OCI-LY7 (cell line): ENCODE measurements at regions not wholly inside any gene's neighbourhood (a gene's known extent, or its start where the extent isn't known, plus 50 kb on each side); places are given as distances from the start of the nearest gene placed in this dataset.

Experiments used
- BruUV-seq: library from RNA; stranded (reverse); fragments of 400-500 nt; replicated peaks from 2 replicates; lab custom pipeline; 2021; lab: Mats Ljungman, UMichigan
- CTCF ChIA-PET: fragments of 300-600 bp; sonication (Branson Sonifier 250); formaldehyde crosslinking; loops from one replicate; lab custom pipeline; 2022; ENCODE audit warnings: antibody characterized with exemption; ENCODE audit not compliant: unreplicated experiment; lab: Charles Lee
- POLR2A ChIA-PET: fragments of 300-600 bp; sonication (Branson Sonifier 250); formaldehyde crosslinking; loops from one replicate; lab custom pipeline; 2022; ENCODE audit warnings: antibody characterized with exemption; lab: Charles Lee
- DNase-seq: peaks from one replicate; pipeline ENCODE4 v3.0.0-alpha.2; 2015; ENCODE audit warnings: low spot score
- H2AFZ ChIP-seq: fragments of 200-600 bp; sonication (generic), shearing (Covaris generic); 2 replicates; pipeline ENCODE4 v1.6.1; 2014; ENCODE audit warnings: mild to moderate bottlenecking, antibody characterized with exemption, low read length, moderate library complexity
- H3K27ac ChIP-seq: fragments of 200-600 bp; sonication (generic); 2 replicates; pipeline ENCODE4 v1.5.1; 2014; ENCODE audit warnings: mixed run types, low read depth, mild to moderate bottlenecking, moderate library complexity, low read length, inconsistent platforms; ENCODE audit not compliant: poor library complexity, severe bottlenecking
- H3K36me3 ChIP-seq: fragments of 200-600 bp; sonication (generic); 2 replicates; pipeline ENCODE4 v1.6.1; 2014; ENCODE audit warnings: mild to moderate bottlenecking, antibody characterized with exemption, low read length, moderate library complexity, mixed read lengths; ENCODE audit not compliant: insufficient read depth
- H3K4me1 ChIP-seq: fragments of 200-600 bp; sonication (generic); 2 replicates; pipeline ENCODE4 v1.5.1; 2014; ENCODE audit warnings: mild to moderate bottlenecking, low read length; ENCODE audit not compliant: insufficient read depth, poor library complexity, severe bottlenecking
- H3K4me2 ChIP-seq: fragments of 200-600 bp; sonication (generic); 2 replicates; pipeline ENCODE4 v1.6.1; 2014; ENCODE audit warnings: mild to moderate bottlenecking, low read length
- H3K4me3 ChIP-seq: fragments of 200-600 bp; sonication (generic); 2 replicates; pipeline ENCODE4 v1.5.1; 2014; ENCODE audit warnings: mild to moderate bottlenecking, low read depth, low read length; ENCODE audit not compliant: poor library complexity, severe bottlenecking
- H3K79me2 ChIP-seq: fragments of 200-600 bp; sonication (generic); 2 replicates; pipeline ENCODE4 v1.6.1; 2016; ENCODE audit warnings: low read depth, mild to moderate bottlenecking, low read length, moderate library complexity, mixed read lengths; ENCODE audit not compliant: insufficient read depth
- H3K9me2 ChIP-seq: fragments of 200-600 bp; sonication (generic); 2 replicates; pipeline ENCODE4 v1.6.1; 2016; ENCODE audit warnings: mild to moderate bottlenecking, low read length, mixed read lengths; ENCODE audit not compliant: insufficient read depth
- H3K9me3 ChIP-seq: fragments of 200-600 bp; sonication (generic); 2 replicates; pipeline ENCODE4 v1.6.1; 2014; ENCODE audit warnings: mild to moderate bottlenecking, mixed run types, low read length, mixed read lengths
- H4K20me1 ChIP-seq: fragments of 200-600 bp; sonication (generic); 2 replicates; pipeline ENCODE4 v1.6.1; 2014; ENCODE audit warnings: mild to moderate bottlenecking, antibody characterized with exemption, low read length, moderate library complexity, mixed read lengths; ENCODE audit not compliant: insufficient read depth
- EZH2phosphoT487 ChIP-seq: fragments of 200-600 bp; sonication (generic); IDR thresholded peaks from 2 replicates; pipeline ENCODE4 v1.6.1; 2018; ENCODE audit warnings: low read depth, borderline replicate concordance, mild to moderate bottlenecking, mixed run types, antibody characterized with exemption, low read length, moderate library complexity, mixed read lengths
- intact Hi-C: fragments of 100-400 bp; cut with micrococcal nuclease; formaldehyde crosslinking; loops from one replicate; pipeline ENCODE4 v1.10.0; 2022; ENCODE audit not compliant: unreplicated experiment
- TF ChIP-seq, protein P1 (sequence below): fragments of 200-600 bp; sonication (generic); conservative IDR thresholded peaks from 2 replicates; pipeline ENCODE4 v1.5.1; 2014; ENCODE audit warnings: mild to moderate bottlenecking, antibody characterized with exemption, low read length, moderate library complexity, mixed read lengths

GRCh38 chr15:93162560-93162959 lies 73.5 kb upstream of the RGMA start:
- Histone ChIP-seq H3K36me3 (no peaks in the 10 kb centered on the region), H3K4me2 (no peak overlapping the region), H3K79me2 (no peaks in the 10 kb centered on the region), H3K27ac (no peak overlapping the region), H2AFZ (no peak overlapping the region), H3K9me2 (no peaks in the 10 kb centered on the region), H4K20me1 (no peaks in the 10 kb centered on the region), H3K4me1 (no peaks in the 10 kb centered on the region), H3K9me3 (no peaks in the 10 kb centered on the region), H3K4me3 (no peak overlapping the region)
- no peak for DNase-seq
- CTCF ChIA-PET = no interaction called here
- TF ChIP-seq, protein P1, sequence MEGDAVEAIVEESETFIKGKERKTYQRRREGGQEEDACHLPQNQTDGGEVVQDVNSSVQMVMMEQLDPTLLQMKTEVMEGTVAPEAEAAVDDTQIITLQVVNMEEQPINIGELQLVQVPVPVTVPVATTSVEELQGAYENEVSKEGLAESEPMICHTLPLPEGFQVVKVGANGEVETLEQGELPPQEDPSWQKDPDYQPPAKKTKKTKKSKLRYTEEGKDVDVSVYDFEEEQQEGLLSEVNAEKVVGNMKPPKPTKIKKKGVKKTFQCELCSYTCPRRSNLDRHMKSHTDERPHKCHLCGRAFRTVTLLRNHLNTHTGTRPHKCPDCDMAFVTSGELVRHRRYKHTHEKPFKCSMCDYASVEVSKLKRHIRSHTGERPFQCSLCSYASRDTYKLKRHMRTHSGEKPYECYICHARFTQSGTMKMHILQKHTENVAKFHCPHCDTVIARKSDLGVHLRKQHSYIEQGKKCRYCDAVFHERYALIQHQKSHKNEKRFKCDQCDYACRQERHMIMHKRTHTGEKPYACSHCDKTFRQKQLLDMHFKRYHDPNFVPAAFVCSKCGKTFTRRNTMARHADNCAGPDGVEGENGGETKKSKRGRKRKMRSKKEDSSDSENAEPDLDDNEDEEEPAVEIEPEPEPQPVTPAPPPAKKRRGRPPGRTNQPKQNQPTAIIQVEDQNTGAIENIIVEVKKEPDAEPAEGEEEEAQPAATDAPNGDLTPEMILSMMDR = no peak
- no peak for TF ChIP-seq EZH2phosphoT487
- BruUV-seq = no TSS peak
- intact Hi-C loops = no loop called here
- POLR2A ChIA-PET = no interaction called here

DNA sequence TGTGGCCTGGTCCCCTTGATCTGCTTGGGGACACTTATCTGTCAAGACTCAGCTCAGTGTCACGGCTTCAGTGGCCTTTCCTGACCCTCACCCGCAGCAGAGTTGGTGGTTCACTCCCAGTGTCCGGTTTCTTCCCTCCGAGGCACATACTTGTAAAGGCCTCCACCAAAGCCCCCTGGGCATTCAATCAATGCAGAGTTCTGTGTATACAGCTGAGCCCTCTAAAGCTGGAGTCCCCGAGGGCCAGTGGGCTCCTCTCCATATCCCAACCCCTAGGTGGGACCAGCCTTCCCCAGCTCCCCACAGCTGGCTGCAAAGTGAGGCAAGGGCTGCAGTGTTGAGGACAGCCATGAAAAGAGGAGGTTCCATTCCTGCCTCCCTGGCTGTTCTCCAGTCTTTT lies 70.9 kb upstream of the RGMA start:
- Histone ChIP-seq H3K4me1 (no peaks in the 10 kb centered on the region), H3K9me2 (no peaks in the 10 kb centered on the region), H3K4me2 (no peak overlapping the region), H3K36me3 (no peaks in the 10 kb centered on the region), H2AFZ (no peak overlapping the region), H3K4me3 (no peak overlapping the region), H3K9me3 (no peaks in the 10 kb centered on the region), H3K27ac (no peak overlapping the region), H4K20me1 (no peaks in the 10 kb centered on the region), H3K79me2 (no peaks in the 10 kb centered on the region)
- BruUV-seq = no TSS peak
- no peak for DNase-seq
- TF ChIP-seq, protein P1 = no peak
- TF ChIP-seq EZH2phosphoT487 = no peak
- intact Hi-C loops = no loop called here
- ChIA-PET POLR2A (no interaction called here), CTCF (no interaction called here)

DNA sequence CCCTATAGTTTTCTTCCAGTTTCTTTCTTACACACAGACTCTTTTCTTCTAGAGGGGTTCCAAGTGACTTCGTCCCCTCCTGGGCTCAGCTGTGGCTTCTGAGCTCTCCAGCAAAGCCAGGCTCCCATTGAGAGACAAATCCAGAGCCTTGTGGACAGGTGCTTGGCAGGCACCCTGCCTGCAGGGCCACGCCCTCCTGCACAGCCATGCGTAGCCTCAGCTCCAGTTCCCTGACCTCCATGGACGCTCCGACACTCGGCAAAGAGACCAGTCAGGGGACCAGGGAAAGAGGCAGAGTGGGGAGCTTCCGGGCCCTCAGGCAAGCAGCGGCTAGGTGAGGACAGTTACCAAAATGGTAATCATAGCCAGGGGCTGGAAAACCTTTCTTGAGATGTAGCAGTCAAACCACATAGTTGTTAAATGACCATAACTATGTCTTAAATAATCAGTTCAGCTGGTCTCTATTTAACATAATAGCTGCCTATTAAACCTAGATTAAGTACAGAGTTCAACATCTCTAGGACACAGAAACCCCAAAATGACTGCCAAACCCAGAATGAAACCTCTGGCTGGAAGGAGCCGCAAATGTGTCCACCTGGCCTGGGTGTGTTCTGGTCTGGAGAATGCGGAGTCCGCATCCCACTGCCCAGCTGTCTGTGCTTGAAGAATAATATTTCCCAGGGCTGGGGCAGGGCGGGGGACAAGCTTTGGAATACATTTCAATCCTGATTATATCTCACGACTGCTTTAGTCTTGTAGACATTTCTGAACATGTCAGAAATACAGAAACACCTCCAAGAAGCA lies 69.3 kb upstream of the RGMA start:
- BruUV-seq = no TSS peak
- Histone ChIP-seq H3K9me3 (no peaks in the 10 kb centered on the region), H3K27ac (no peak overlapping the region), H2AFZ (no peak overlapping the region), H3K4me2 (no peak overlapping the region), H3K4me3 (no peak overlapping the region), H3K36me3 (no peaks in the 10 kb centered on the region), H3K9me2 (no peaks in the 10 kb centered on the region), H4K20me1 (no peaks in the 10 kb centered on the region), H3K4me1 (no peaks in the 10 kb centered on the region), H3K79me2 (no peaks in the 10 kb centered on the region)
- TF ChIP-seq EZH2phosphoT487 = no peak
- TF ChIP-seq, protein P1 = no peak
- ChIA-PET POLR2A (no interaction called here), CTCF (no interaction called here)
- intact Hi-C loops = no loop called here
- no peak for DNase-seq
